ENCODE measurements at regions not wholly inside any gene's neighbourhood (a gene's known extent, or its start where the extent isn't known, plus 50 kb on each side); places are given as distances from the start of the nearest gene placed in this dataset.
"Not testable (repeated sequence)": the region's sequence is repeated elsewhere in the genome, so short reads cannot be mapped to it uniquely, and the experiment has no call there.

DNA sequence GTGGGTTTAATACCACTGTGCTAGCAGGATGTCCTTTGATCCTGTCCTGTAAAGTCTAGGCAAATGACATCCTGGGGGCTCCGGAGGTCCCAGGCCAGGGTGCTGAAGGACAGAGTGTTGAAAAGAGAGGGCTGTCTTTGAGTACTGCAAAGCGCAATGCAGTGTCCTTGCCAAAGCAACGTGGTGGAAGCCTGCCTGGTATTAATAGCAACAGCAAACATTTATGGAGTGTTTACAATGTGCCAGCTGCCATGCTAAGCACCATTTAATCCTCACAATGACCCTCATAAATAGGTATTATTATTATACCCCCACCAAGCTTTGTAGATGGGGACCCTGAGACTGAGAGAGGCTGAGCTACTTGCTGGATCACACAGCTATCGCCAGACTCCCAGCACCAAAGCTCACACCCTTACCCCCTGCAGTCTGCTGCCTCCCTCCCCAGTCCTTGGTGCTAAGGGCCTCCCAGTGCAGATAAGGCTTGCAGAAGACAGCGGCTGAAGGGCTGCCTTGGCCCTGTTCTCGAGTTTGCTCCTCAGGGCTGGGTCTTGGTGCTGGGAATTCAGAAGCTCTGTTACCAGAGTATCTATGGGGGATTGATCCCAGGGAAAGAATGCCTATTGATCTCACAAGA, 427.7 kb downstream of the FUT8 start:
- TF ChIP-seq, protein P1, sequence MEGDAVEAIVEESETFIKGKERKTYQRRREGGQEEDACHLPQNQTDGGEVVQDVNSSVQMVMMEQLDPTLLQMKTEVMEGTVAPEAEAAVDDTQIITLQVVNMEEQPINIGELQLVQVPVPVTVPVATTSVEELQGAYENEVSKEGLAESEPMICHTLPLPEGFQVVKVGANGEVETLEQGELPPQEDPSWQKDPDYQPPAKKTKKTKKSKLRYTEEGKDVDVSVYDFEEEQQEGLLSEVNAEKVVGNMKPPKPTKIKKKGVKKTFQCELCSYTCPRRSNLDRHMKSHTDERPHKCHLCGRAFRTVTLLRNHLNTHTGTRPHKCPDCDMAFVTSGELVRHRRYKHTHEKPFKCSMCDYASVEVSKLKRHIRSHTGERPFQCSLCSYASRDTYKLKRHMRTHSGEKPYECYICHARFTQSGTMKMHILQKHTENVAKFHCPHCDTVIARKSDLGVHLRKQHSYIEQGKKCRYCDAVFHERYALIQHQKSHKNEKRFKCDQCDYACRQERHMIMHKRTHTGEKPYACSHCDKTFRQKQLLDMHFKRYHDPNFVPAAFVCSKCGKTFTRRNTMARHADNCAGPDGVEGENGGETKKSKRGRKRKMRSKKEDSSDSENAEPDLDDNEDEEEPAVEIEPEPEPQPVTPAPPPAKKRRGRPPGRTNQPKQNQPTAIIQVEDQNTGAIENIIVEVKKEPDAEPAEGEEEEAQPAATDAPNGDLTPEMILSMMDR (IDR thresholded peaks at IDR 0.05): no peak
- no peak for TF ChIP-seq POLR2AphosphoS5 (IDR thresholded peaks at IDR 0.05)
- no peak for TF ChIP-seq POLR2A (IDR thresholded peaks at IDR 0.05)
- Histone ChIP-seq H3K4me1 (replicated peaks) (no peaks in the 10 kb centered on the region), H3K9me3 (no peaks in the 10 kb centered on the region), H3K27ac (no peak overlapping the region), H3K4me3 (no peak overlapping the region), H3K36me3 (no peaks in the 10 kb centered on the region), H3K27me3 (replicated peaks; ENCODE audit: insufficient read depth) (no peaks in the 10 kb centered on the region)
- intact Hi-C loops (cut with DNase I): no loop called here
- no peak for DNase-seq (ENCODE audit: low spot score)
- WGBS: 57% methylated on average over 6 of the region's 6 CpGs

- H3K4me3 ChIP-seq: no peak overlapping the region
- no peaks in the 10 kb centered on the region for H3K36me3 ChIP-seq
- intact Hi-C loops (cut with DNase I): no loop called here
- H3K9me3 ChIP-seq: no peaks in the 10 kb centered on the region
- WGBS: 69% methylated on average over 1 of the region's 1 CpG
- no peaks in the 10 kb centered on the region for H3K27me3 ChIP-seq (replicated peaks; ENCODE audit: insufficient read depth)
- no peaks in the 10 kb centered on the region for H3K4me1 ChIP-seq (replicated peaks)
- no peak overlapping the region for H3K27ac ChIP-seq
- DNase-seq (ENCODE audit: low spot score): no peak
- no peak for TF ChIP-seq POLR2AphosphoS5 (IDR thresholded peaks at IDR 0.05)
- TF ChIP-seq POLR2A (IDR thresholded peaks at IDR 0.05): no peak
- TF ChIP-seq, protein P1 (IDR thresholded peaks at IDR 0.05): no peak
Observed at GRCh38 chr14:65840786-65841185, 428.3 kb downstream of the FUT8 start.

GRCh38 chr14:65846196-65846868, 433.8 kb downstream of the FUT8 start:
- WGBS: 64% methylated on average over 2 of the region's 2 CpGs
- H3K9me3 ChIP-seq: no peaks in the 10 kb centered on the region
- TF ChIP-seq, protein P1 (IDR thresholded peaks at IDR 0.05): no peak
- TF ChIP-seq POLR2AphosphoS5 (IDR thresholded peaks at IDR 0.05): no peak
- TF ChIP-seq POLR2A (IDR thresholded peaks at IDR 0.05): no peak
- no peak overlapping the region for H3K4me3 ChIP-seq
- intact Hi-C loops (cut with DNase I): no loop called here
- H3K4me1 ChIP-seq (replicated peaks): no peaks in the 10 kb centered on the region
- no peak for DNase-seq (ENCODE audit: low spot score)
- no peaks in the 10 kb centered on the region for H3K36me3 ChIP-seq
- no peaks in the 10 kb centered on the region for H3K27me3 ChIP-seq (replicated peaks; ENCODE audit: insufficient read depth)
- no peak overlapping the region for H3K27ac ChIP-seq

GRCh38 chr14:65847075-65847847, 434.7 kb downstream of the FUT8 start:
- Histone ChIP-seq H3K27me3 (replicated peaks; ENCODE audit: insufficient read depth) (no peaks in the 10 kb centered on the region), H3K9me3 (no peaks in the 10 kb centered on the region), H3K27ac (no peak overlapping the region), H3K36me3 (no peaks in the 10 kb centered on the region), H3K4me3 (no peak overlapping the region), H3K4me1 (replicated peaks) (no peaks in the 10 kb centered on the region)
- WGBS: 80% methylated on average over 7 of the region's 7 CpGs
- TF ChIP-seq POLR2AphosphoS5 (IDR thresholded peaks at IDR 0.05): no peak
- no peak for TF ChIP-seq POLR2A (IDR thresholded peaks at IDR 0.05)
- TF ChIP-seq, protein P1 (IDR thresholded peaks at IDR 0.05): no peak
- intact Hi-C loops (cut with DNase I): no loop called here
- no peak for DNase-seq (ENCODE audit: low spot score)

DNA sequence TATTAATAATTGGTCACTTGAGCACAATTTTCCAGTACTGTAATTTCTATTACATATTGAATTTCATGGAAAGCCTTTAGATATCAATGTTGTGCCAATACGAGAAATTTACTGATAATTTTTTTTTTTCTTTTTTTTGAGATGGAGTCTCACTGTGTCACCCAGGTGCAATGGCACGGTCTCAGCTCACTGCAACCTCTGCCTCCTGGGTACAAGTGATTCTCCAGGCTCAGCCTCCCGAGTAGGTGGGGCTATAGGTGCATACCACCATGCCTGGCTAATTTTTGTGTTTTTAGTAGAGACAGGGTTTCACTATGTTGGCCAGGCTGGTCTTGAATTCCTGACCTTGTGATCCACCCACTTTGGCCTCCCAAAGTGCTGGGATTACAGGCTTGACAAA, 435.4 kb downstream of the FUT8 start:
- DNase-seq (ENCODE audit: low spot score); intact Hi-C loops (cut with DNase I); H3K9me3 ChIP-seq; H3K27me3 ChIP-seq (replicated peaks; ENCODE audit: insufficient read depth); H3K27ac ChIP-seq; H3K4me1 ChIP-seq (replicated peaks); H3K36me3 ChIP-seq; H3K4me3 ChIP-seq: not testable (repeated sequence)
- 98% methylated on average over 3 of the region's 3 CpGs for WGBS
